HG02571 (cell line): ENCODE measurements at regions not wholly inside any gene's neighbourhood (a gene's known extent, or its start where the extent isn't known, plus 50 kb on each side); places are given as distances from the start of the nearest gene placed in this dataset.
"Not testable (repeated sequence)": the region's sequence is repeated elsewhere in the genome, so short reads cannot be mapped to it uniquely, and the experiment has no call there.

Source experiments
- ATAC-seq: cut with Tn5 transposase; IDR thresholded peaks from one replicate; pipeline ENCODE4 v1.9.1; 2021; ENCODE audit warnings: mild to moderate bottlenecking, moderate library complexity; ENCODE audit not compliant: unreplicated experiment

- not testable (repeated sequence) for ATAC-seq
Measured at GRCh38 chr1:82354546-82354945, 553.8 kb downstream of the ADGRL2 start.

DNA sequence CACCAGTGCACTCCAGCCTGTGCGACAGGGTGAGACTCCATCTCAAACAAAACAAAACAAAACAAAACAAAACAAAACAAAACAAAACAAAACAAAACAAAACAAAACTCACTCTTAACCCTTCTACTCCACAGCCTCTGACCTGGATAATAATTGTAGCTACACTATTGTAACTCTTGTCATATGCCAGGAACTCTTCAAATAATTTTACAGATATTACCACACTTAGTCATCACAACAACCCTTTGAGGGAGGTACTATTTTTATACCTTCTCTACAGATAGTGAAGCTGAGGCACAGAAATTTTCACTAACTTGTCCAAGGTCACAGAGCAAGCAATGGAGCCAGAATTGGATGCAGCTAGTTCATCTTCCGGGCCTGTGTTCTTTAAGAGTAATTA is 547.8 kb downstream of the ADGRL2 start:
- ATAC-seq, result no peak

DNA sequence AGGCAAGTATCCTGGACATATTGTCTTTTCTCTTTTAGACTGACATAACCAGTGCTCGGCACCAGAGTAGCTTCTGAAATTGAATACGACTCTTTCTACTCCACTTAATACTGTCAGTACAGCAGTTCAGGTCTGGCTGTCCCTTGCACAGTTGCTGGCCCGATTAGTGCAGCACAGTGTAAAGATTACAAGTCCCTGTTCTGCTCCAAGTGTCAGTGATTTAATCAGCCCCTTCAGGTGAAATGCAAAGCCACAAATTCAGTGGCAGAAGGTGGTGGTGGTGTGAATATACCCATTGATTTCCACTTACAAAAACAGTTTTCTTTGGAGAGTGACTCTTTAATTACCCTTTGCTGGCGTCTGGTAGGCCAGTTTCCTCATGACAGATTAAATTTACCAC is 545.4 kb downstream of the ADGRL2 start:
- no peak for ATAC-seq

DNA sequence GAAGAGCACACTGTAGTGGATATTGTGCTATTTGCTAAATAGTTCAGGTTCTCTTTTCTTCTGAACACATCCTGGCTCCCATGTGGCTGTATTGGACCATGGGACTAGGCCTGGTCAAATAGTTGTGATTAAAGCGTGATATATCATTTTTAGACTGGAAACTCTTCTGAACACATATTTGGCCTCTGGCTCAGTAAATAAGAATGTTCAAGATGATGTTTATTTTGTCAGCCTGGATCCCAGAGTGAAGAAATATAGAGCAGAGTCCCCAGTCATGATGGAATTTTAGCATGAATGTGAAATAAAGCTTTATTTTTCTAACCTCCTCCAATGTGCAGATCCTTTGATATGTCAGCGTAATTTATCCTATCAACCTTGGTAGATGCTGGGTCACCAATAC is 542.6 kb downstream of the ADGRL2 start:
- no peak for ATAC-seq

DNA sequence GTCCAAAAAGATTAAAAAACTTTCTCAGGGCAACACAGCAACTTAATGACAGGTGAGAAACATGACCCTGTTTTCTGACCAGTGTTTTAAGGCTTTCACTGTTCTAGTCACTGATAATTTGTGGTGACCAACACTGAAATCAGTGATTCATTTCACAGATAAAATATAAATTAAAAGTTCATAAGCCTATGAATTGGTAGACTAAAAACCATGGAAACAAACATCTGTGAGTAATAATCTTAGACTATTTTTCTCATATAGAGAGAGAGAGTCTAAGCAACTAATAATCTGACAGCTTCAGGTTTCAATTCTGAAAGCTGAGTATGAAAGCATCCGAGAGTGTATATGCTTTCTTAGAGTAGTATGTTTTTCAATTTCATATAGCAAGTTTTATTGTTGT is 536.9 kb downstream of the ADGRL2 start:
- ATAC-seq, result no peak

GRCh38 chr1:82330330-82330729 is 529.6 kb downstream of the ADGRL2 start:
- no peak for ATAC-seq

DNA sequence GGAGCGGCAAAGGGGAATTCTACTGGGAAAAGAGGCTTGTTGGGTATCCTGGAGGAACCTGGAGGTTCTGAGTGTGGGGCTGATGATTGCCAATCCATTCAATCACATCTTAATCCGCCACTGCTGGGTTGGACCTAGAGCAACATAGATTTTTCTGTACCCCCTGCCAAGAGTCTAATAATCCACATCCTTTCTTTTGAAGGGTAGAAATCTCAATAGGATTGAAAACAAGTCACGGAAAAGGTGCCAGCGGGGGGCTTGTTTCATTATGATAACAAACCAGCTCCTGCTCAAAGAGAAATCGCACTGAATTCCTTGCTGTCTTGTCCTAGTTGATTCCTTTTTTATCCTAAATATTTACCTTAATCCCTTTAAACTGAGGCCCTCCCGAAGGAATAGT is 528.5 kb downstream of the ADGRL2 start:
- ATAC-seq, result no peak

DNA sequence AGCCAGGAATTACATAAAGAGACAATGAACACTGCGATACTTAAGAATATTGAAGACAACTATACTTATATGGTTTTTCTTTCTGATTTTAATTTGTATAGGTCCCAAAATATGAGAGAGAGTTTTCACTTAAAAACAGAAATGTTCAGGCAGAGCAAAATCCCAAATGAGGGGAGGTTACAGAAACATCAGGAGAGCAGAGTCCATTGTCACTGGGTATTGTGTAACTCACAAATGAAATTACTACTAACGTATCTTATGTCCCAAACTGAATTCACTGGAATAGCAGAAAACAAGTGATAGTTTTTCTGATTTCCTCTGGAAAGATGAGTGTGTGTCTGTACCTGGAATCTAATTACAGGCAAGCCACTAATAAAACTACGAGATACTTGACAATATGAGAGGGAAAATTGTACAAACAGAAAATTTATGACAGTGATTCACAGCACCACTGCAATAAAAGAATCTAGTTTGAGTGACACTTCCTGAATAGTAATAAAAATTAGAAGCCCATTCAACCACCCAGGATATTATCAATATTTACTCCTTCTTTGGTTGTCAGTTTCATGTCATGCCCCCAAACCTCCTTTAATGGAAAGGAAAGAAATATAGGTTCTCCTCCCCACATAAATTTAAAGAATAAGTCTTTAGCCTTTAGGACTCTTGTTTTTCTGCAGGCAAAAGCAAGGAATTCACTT is 522.6 kb downstream of the ADGRL2 start:
- no peak for ATAC-seq

GRCh38 chr1:82321794-82322193 is 521.1 kb downstream of the ADGRL2 start:
- ATAC-seq, result no peak

DNA sequence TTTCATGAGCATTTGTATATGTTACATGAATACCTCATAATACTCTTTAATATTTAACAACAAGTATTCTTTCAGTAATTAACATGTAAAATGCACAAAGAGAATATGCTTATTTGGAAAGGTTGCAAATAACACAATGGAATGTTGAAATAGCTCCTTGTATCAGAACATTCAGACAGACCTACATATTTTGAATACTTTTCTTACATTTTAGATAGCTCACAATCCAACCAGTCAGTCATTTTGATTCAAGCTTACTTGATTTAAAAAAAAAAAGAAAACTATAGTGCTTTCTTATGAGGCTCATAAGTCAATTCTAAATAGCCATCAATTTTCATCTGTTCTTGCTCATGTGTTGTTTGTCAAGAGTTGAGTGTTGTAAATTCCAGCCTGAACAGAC is 518.8 kb downstream of the ADGRL2 start:
- ATAC-seq, result no peak

DNA sequence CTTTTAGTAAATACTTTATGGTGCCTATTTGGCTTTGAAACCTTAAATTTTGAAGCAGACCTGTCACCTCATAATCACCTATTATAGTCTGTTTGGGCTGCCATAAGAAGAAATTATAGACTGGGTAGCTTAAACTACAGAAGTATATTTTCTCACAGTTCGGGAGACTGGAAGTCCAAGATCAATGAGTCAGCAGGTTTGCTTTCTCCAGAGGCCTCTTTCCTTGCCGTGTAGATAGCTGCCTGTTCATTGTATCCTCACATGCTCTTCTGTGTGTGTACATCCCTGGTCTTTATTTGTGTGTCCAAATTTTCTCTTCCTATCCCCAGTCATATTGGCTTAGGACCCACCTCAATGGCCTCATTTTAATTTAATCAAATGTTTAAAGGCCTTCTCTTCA is 518.2 kb downstream of the ADGRL2 start:
- ATAC-seq, result no peak

DNA sequence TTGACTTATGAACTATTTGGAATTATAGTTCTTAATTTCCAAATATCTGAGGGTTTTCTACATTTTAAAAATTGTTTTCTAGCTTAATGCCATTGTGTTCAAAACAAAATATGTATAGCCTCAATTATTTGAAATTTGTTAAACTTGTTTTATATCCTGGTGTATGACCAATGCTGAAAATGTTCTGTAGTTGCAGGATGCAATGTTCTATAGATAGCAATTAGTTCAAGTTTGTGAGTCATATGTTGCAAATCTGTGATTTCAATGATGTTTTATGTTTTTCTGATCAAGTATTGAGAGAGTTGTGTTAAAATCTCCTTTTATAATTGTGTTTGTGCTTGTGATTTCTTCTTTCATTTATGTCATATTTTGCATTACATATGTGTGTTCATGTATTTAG is 517.5 kb downstream of the ADGRL2 start:
- ATAC-seq, result no peak

DNA sequence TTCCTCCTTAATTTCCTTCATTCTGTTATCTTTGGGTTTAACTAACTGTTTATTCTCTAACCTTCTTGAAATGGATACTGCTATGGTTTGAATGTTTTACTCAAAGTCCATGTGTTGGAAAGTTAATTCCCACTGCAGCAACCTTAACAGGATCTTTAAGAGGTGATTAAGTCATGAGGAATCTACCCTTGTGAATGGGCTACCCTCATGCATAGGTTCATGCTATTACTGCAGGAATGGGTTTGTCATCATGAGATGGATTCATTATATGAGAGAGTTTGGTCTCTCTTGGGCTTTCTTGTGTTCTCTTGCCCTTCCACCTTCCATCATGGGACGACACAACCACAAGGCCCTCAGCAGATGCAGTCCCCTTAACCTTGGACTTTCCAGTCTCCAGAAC is 516.9 kb downstream of the ADGRL2 start:
- no peak for ATAC-seq

DNA sequence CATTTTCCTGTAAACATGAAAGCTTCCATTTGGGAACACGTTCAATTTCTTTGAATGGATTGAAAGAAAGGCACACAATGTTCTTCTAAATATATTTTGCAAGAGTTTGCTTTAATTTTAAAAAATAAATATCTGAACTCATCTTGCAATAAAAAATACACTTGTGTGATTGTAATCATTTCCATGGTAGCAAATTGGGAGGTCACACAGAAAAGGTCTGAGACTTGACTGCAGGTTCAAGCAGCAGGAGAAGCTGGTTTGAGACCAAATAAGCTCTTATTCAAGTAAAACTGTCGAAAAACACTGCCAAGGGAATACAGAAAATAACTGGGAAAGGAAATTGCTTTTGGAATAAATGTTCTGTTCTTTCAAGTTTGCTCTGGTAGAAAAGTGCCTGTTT is 498.9 kb downstream of the ADGRL2 start:
- no peak for ATAC-seq

GRCh38 chr1:82299056-82299455 is 498.3 kb downstream of the ADGRL2 start:
- ATAC-seq, result no peak

DNA sequence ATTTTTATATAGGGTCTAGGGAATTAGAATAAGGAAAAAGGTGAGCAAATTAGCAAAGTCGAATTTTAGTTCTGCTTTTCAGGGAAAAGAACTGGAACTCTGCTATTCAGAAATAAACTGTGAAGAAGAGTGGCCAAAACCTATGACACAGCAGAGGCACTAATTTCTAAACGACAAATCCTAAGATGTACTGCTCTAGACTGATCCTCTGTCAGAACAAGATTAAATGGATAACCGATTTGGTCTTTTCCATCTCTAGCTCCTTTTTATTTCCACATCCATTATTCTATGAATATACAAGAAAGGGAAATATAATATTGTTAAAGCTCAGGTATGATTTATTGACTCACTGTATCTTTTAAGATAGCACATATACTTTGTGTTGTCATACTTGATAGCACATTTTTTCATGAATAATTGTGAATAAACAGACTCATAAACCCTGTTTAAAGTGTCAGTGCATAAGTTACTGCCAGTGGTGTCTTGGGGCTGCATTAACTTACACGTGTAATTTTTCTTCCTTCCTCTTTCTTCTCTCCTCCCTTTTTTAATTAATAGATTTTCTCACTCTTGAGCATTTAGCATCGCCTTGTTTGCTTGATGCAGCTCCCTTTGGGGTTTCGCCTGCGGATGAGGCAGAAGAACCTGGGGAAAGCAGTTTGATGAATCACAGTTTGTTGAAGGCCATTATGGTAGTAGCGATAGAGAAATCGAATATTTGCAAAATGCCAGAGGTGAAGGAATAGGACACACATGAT is 496.6 kb downstream of the ADGRL2 start:
- ATAC-seq, result no peak

DNA sequence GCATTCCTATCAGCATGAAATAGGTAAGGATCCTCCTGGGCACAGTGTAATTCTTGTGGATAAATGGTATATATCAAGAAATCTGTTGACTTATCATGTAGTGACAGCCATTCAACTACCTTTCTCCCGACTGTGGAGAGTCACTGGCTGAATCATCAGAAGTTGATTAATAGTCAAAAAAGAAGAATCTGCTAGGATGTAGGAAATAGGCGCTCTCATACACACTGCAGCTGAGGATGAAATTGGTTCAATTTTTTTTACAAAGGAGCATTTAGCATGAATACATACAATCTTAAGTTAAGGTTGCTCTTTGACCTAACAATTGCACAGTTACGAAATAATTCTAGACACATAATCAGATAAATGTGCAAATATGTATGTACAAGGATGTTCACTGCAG is 486.8 kb downstream of the ADGRL2 start:
- ATAC-seq, result no peak

DNA sequence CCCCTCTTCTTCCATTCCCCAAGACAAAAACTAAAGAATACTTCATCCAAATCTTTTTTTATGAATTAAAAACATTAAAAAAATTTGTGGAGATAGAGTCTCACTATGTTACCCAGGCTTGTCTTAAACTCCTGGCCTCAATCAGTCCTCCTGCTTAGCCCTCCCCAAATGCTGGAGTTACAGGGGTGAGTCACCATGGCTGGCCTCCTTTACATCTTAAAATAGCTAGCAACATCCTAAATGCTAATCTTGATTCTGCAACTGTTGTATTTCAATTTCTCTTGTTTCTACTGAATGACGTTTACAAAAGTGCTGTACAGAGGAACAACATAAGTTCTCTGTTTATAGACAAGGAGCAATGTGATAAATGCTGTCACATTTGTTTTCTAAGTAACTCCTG is 483.5 kb downstream of the ADGRL2 start:
- no peak for ATAC-seq

DNA sequence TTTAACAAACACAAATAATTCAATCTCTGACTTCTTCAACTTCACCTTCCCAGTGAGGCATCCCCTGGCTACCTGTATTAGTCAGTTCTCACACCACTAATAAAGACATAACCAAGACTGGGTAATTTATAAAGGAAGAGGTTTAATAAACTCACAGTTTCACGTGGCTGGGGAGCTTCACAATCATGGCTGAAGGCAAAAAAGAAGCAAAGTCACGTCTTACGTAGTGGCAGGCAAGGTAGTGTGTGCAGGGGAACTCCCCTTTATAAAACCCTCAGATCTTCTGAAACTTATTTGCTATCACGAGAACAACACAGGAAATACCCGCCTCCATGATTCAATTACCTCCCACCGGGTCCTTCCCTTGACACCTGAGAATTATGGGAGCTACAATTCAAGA is 478.5 kb downstream of the ADGRL2 start:
- ATAC-seq, result no peak

- no peak for ATAC-seq
Measured at GRCh38 chr1:82273816-82274215, 473.1 kb downstream of the ADGRL2 start.

DNA sequence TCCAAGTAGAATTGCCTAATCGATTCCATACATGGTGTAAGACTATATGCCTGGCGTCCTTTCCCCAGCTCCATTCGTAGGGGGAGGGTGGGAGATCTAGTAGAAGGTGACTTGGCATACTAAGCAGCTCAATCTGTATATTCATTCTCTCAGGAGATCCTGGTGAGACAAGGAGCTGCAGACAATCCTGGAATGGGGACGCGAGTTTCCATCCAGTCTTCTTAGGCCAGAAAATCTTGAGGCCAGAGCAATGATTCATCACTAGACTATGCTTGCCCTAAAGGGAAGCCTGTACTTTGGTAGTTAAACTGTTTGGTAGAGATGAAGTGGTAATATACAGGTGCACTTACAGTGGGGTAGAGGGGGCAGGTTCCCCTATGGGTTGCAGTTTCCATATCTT is 468.7 kb downstream of the ADGRL2 start:
- no peak for ATAC-seq

DNA sequence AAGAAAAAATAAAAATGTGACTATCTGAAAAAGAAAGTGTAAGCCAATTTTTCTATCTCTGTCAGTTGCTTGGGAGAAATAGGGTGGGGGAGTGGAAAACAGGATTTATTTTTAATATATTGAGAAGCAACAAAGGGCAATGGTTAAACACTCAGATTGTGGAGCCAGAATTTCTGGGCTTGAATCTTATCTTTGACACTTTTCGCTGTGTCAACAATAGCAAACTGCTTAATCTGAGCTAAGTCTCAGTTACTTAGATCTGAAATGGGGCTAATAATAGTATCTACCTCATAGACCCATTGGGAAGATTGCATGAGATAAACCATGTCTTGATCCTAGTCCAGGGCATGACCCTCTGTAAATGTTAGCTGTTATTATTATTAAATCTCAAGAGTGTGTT is 468.1 kb downstream of the ADGRL2 start:
- ATAC-seq, result no peak

- no peak for ATAC-seq
Measured at GRCh38 chr1:82266351-82266750, 465.6 kb downstream of the ADGRL2 start.
